ENCODE measurements at regions not wholly inside any gene's neighbourhood (a gene's known extent, or its start where the extent isn't known, plus 50 kb on each side); places are given as distances from the start of the nearest gene placed in this dataset.

- no peak for TF ChIP-seq PKNOX1 (IDR thresholded peaks at IDR 0.05)
- TF ChIP-seq FOXM1 (IDR thresholded peaks at IDR 0.05; ENCODE audit: borderline replicate concordance), result no peak
- no peak for TF ChIP-seq ZNF384 (IDR thresholded peaks at IDR 0.05)
- no peak for TF ChIP-seq SP1 (IDR thresholded peaks at IDR 0.05)
- no peak for TF ChIP-seq LEF1 (IDR thresholded peaks at IDR 0.05; ENCODE audit: borderline replicate concordance)
- no peak for TF ChIP-seq FOXA1 (IDR thresholded peaks at IDR 0.05)
- no peak for TF ChIP-seq BHLHE40 (IDR thresholded peaks at IDR 0.05; ENCODE audit: borderline replicate concordance)
- TF ChIP-seq FOXK2 (IDR thresholded peaks at IDR 0.05), result no peak
- TF ChIP-seq HDGF (IDR thresholded peaks at IDR 0.05; ENCODE audit: borderline replicate concordance), result no peak
- TF ChIP-seq ARNT (IDR thresholded peaks at IDR 0.05), result no peak
- TF ChIP-seq TARDBP (IDR thresholded peaks at IDR 0.05), result no peak
- TF ChIP-seq SUZ12 (IDR thresholded peaks at IDR 0.05), result no peak
- no peak for TF ChIP-seq NFRKB (IDR thresholded peaks at IDR 0.05)
- TF ChIP-seq L3MBTL2 (conservative IDR thresholded peaks at IDR 0.05), result no peak
Observed at GRCh38 chr6:118718297-118718696, 66.9 kb upstream of the CEP85L start.

Data from HEK293T (cell line).